Occipital lobe (tissue), 1 donor: ENCODE measurements at regions not wholly inside any gene's neighbourhood (a gene's known extent, or its start where the extent isn't known, plus 50 kb on each side); places are given as distances from the start of the nearest gene placed in this dataset.
"Not testable (repeated sequence)": the region's sequence is repeated elsewhere in the genome, so short reads cannot be mapped to it uniquely, and the experiment has no call there.

Experiments
- DNase-seq: peaks from one replicate; lab custom pipeline; 2025; lab: John Stamatoyannopoulos, UW

GRCh38 chr1:219042769-219043168 is 130.9 kb upstream of the LYPLAL1 start:
- DNase-seq = no peak

DNA sequence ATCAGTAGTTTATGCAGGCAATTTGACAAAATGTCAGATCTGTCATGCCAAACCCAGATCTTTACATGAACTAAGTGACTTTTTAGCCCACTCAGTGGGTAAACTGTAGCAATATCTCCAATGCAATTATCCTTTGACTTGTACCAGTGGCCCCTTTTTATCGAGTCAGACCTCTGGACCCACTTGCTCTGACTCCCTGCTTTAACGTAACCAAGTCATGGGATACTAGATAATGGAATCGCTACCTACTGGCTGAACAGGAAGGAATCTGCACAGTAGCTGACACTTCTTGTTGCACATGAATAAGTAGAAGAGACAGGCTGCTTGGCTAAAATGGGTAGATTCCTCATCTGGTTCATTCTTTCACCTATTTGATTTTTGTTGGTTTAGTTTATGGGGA is 128.4 kb upstream of the LYPLAL1 start:
- DNase-seq = no peak

GRCh38 chr1:219049501-219049900 is 124.2 kb upstream of the LYPLAL1 start:
- no peak for DNase-seq

DNA sequence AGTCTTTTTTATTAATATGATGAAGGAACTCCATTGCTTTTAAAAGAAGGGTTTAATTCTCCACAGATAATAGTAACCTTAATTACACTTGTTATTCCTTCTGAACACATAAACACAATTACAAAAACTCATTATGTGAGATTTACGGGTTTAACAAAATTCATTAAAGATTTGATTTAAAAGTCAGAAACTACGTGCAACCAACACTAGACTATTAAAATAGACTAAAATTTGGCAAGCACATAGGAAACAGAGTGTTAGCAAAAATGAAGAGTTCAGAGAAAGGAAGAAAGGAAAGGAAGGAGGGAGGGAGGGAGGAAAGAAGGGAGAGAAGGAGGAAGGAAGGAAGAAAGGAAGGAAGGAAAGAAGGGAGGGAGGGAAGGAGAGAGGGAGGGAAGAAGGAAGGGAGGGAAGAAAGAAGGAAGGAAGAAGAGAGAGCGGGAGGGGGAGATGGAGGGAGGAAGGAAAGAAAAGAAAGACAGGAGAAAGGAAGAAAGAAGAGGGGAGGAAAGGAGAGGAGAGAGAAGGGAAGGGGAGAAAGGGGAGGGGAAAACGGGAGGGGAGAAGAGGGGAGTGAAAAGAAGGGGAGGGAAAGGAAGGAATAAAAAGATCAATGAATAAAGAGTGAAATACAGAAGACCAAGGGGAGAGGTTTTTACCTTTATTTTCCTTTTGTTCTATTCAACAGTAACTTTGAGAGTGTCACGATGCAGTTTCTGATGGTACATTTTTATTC is 123.4 kb upstream of the LYPLAL1 start:
- no peak for DNase-seq

DNA sequence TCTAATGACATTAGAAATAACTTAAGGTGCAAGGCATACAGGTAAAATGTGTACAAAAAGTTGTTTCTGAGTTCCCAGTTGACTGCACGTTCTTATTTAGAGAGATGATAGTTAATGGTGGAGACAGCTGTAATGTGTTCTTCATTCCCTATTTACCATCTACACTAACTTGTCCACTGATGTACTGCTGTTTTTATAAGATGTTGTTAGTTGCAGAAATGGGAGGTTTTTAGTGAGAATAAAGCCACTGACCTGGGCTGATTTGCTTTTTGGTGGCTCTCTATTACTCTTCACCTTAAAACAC is 122.9 kb upstream of the LYPLAL1 start:
- no peak for DNase-seq

GRCh38 chr1:219051547-219051946 is 122.1 kb upstream of the LYPLAL1 start:
- DNase-seq = no peak

DNA sequence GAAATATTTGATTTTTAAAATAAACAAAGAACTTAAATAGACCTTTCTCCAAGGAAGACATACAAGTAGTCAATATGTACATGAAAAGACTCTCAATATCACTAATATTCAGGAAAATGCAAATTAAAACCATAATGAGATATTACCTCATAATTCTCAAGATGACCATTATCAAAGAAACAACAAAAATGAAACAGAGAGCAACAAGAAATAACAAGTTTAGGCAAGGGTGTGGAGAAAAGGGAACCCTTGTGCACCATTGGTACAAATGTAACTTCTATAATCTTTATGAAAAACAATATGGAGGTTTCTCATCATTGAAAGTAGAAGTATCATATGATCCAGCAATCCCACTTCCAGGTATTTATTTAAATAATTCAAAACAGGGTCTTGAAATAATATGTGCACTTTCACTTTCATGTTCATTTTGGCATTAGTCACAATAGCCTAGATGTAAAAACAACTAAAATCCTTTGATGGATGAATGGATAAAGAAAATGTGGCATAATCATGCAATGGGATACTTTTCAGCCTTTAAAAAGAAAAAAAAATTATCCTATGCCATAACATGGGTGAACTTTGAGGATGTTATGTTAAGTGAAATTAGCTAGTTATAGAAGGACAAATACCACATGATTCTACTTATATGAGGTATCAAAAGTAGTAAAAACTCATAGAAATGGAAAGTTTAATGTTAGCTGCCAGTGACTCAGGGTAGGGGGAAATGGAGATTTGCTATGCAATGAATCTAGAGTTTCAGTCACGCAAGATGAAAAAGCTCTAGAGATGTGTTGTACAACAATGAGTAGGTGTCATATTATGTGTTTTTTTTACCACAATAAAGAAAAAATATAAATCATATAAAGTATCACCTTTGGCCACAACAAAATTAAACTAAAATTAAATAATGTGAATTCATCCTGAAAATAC is 114.5 kb upstream of the LYPLAL1 start:
- DNase-seq = no peak

- no peak for DNase-seq
These were observed 112.9 kb upstream of the LYPLAL1 start for GRCh38 chr1:219060798-219061197.

DNA sequence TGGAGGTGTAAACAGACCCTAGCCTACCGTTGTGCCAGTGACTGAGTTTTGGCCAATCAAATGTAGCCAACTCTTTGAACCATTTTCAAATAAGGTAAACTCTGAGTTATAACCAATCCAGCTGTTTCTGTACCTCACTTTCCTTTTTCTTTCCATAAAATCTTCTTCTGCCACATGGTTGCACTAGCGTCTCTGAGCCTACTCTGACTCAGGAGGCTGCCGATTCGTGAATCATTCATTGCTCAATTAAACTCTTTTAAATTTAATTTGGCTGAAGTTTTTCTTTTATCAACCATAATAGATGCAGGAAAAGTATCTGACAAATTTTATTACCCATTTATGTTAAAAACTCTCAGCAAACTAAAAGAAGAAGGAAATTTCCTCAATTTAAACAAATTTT is 111.5 kb upstream of the LYPLAL1 start:
- no peak for DNase-seq

GRCh38 chr1:219066098-219066497 is 107.6 kb upstream of the LYPLAL1 start:
- DNase-seq = no peak

- DNase-seq = no peak
These were observed 106.9 kb upstream of the LYPLAL1 start for GRCh38 chr1:219066631-219067349.

- no peak for DNase-seq
These were observed 106.3 kb upstream of the LYPLAL1 start for GRCh38 chr1:219067350-219067712.

DNA sequence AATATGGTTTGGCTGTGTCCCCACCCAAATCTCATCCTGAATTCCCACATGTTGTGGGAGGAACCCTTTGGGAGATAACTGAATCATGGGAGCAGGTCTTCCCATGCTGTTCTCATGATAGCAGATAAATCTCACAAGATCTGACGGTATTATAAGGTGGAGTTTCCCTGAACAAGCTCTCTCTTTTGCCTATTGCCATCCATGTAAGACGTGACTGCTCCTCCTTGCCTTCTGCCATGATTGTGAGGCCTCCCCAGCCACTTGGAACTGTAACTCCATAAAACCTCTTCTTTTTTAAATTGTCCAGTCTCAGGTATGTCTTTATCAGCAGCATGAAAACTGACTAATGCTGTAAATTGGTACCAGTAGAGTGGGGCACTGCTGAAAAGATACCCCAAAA is 103.3 kb upstream of the LYPLAL1 start:
- not testable (repeated sequence) for DNase-seq

GRCh38 chr1:219071209-219071608 is 102.5 kb upstream of the LYPLAL1 start:
- DNase-seq = no peak

DNA sequence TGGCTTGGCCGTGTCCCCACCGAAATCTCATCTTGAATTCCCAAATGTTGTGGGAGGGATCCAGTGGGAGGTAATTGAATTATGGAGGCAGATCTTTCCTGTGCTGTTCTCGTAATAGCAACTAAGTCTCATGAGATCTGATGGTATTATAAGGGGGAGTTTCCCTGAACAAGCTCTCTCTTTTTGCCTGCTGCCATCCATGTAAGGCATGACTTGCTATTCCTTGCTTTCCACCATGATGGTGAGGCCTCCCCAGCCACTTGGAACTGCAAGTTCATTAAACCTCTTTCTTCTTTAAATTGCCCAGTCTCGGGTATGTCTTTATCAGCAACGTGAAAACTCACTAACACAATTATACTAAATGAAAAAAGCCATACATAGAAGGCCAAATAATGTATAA is 101.3 kb upstream of the LYPLAL1 start:
- DNase-seq = no peak

DNA sequence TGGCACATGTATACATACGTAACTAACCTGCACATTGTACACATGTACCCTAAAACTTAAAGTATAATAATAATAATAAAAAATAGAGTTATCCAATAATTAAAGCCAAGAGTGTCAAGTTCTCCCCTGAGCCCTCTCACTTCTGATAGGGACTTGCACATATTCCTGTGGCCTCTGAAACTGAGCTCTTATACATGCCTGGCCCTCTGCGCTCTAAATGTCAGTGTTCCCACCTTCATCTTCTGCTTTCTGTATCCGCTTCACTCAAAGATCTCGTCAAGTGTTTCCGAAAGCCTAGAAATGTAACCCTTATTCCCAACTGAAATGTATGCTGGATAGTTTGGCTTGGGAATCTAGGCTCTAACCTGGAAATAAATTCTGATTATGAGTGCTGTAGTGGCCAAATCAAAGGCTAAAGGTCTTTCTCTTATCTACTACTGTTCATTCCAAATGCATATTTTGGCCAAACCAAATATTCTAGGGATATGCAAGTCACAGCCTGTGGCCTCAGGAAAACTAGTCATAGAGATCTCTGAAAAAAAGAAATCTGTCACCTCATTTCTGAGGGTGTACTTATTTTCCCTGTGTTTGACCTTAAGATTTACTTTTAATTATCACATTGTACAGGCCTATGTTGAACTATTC is 99.5 kb upstream of the LYPLAL1 start:
- no peak for DNase-seq

GRCh38 chr1:219075121-219075879 is 98.4 kb upstream of the LYPLAL1 start:
- DNase-seq = no peak

DNA sequence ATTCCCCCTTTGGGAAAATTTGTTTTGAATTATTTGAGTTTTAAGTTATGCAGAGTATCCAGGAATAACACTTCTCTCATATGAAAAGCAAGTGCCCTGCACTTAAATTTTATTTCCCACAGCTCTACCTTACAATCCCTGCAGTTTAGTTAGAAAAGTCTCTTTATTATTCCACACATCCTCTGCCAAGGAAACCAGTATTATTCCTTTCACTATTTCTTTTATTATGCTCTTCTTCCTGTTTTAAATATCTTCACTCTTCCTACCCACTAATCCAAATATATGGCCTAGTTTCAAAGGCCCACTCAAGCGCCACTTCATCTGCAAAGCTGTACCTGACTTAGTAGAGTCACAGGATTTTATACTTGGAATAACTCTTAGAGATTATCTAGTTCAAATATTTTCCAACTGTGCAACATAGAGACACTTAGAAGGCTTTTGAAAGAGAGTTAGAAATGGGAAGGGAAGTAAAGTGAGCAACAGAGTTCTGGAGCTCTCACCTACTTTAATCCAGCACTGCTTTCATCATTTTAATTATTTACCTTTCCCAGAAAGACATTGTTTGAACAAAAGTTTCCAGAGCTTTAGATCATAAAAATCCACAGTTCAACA is 97.2 kb upstream of the LYPLAL1 start:
- no peak for DNase-seq

- not testable (repeated sequence) for DNase-seq
These were observed 95.9 kb upstream of the LYPLAL1 start for GRCh38 chr1:219077767-219078166.
